DOHH2 (cell line): ENCODE measurements at regions not wholly inside any gene's neighbourhood (a gene's known extent, or its start where the extent isn't known, plus 50 kb on each side); places are given as distances from the start of the nearest gene placed in this dataset.

Experiments
- H3F3A ChIP-seq: fragments of 200-600 bp; sonication (generic), shearing (Covaris generic); 2 replicates; pipeline ENCODE4 v1.6.0; 2016; ENCODE audit warnings: antibody characterized with exemption, mild to moderate bottlenecking; ENCODE audit not compliant: control insufficient read depth, insufficient read depth
- H3K27ac ChIP-seq: fragments of 200-600 bp; sonication (generic); 2 replicates; pipeline ENCODE4 v1.5.1; 2014; ENCODE audit warnings: low read depth, mild to moderate bottlenecking, low read length, moderate library complexity
- H3K27me3 ChIP-seq: fragments of 200-600 bp; sonication (generic); 2 replicates; pipeline ENCODE4 v1.6.1; 2014; ENCODE audit warnings: mild to moderate bottlenecking, low read length, mixed read lengths; ENCODE audit not compliant: control insufficient read depth
- H3K36me3 ChIP-seq: fragments of 200-600 bp; sonication (generic); 2 replicates; pipeline ENCODE4 v1.6.1; 2014; ENCODE audit warnings: mild to moderate bottlenecking, low read length, moderate library complexity, mixed read lengths; ENCODE audit not compliant: control insufficient read depth
- H3K4me1 ChIP-seq: fragments of 200-600 bp; sonication (generic); 2 replicates; pipeline ENCODE4 v1.6.1; 2014; ENCODE audit warnings: mild to moderate bottlenecking, low read length, mixed read lengths; ENCODE audit not compliant: control insufficient read depth
- H3K4me2 ChIP-seq: fragments of 200-600 bp; sonication (generic); 2 replicates; pipeline ENCODE4 v1.6.0; 2014; ENCODE audit warnings: mild to moderate bottlenecking, low read length, moderate library complexity
- H3K4me3 ChIP-seq: fragments of 200-600 bp; sonication (generic); 2 replicates; pipeline ENCODE4 v1.5.1; 2014; ENCODE audit warnings: mild to moderate bottlenecking, low read length, mixed read lengths
- H3K79me2 ChIP-seq: fragments of 200-600 bp; sonication (generic); 2 replicates; pipeline ENCODE4 v1.6.1; 2014; ENCODE audit warnings: mild to moderate bottlenecking, low read length, mixed read lengths; ENCODE audit not compliant: control insufficient read depth
- H3K9me2 ChIP-seq: fragments of 200-600 bp; sonication (generic); replicated peaks from 2 replicates; pipeline ENCODE4 v1.6.1; 2014; ENCODE audit warnings: mild to moderate bottlenecking, low read length, mixed read lengths; ENCODE audit not compliant: control insufficient read depth
- H3K9me3 ChIP-seq: fragments of 200-600 bp; sonication (generic); 2 replicates; pipeline ENCODE4 v1.6.1; 2014; ENCODE audit warnings: antibody characterized with exemption, low read length, mixed read lengths; ENCODE audit not compliant: control insufficient read depth, insufficient read depth
- H4K20me1 ChIP-seq: fragments of 200-600 bp; sonication (generic); 2 replicates; pipeline ENCODE4 v1.6.0; 2014; ENCODE audit warnings: low read depth, mild to moderate bottlenecking, antibody characterized with exemption, low read length, moderate library complexity; ENCODE audit not compliant: control insufficient read depth, insufficient read depth
- EZH2phosphoT487 ChIP-seq: fragments of 200-600 bp; sonication (generic); IDR thresholded peaks from 2 replicates; pipeline ENCODE4 v1.6.1; 2017; ENCODE audit warnings: borderline replicate concordance, mild to moderate bottlenecking, antibody characterized with exemption, low read length, moderate library complexity, mixed read lengths
- TF ChIP-seq, protein P1 (sequence below): fragments of 200-600 bp; sonication (generic); IDR thresholded peaks from one replicate; pipeline ENCODE4 v1.5.1; 2014; ENCODE audit warnings: antibody characterized with exemption, mild to moderate bottlenecking, low read depth, low read length; ENCODE audit not compliant: poor library complexity, severe bottlenecking

- H3K27ac ChIP-seq: no peak overlapping the region
- TF ChIP-seq, protein P1, sequence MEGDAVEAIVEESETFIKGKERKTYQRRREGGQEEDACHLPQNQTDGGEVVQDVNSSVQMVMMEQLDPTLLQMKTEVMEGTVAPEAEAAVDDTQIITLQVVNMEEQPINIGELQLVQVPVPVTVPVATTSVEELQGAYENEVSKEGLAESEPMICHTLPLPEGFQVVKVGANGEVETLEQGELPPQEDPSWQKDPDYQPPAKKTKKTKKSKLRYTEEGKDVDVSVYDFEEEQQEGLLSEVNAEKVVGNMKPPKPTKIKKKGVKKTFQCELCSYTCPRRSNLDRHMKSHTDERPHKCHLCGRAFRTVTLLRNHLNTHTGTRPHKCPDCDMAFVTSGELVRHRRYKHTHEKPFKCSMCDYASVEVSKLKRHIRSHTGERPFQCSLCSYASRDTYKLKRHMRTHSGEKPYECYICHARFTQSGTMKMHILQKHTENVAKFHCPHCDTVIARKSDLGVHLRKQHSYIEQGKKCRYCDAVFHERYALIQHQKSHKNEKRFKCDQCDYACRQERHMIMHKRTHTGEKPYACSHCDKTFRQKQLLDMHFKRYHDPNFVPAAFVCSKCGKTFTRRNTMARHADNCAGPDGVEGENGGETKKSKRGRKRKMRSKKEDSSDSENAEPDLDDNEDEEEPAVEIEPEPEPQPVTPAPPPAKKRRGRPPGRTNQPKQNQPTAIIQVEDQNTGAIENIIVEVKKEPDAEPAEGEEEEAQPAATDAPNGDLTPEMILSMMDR: no peak
- no peak for TF ChIP-seq EZH2phosphoT487
- H3K36me3 ChIP-seq: no peaks in the 10 kb centered on the region
- no peaks in the 10 kb centered on the region for H3F3A ChIP-seq
- H3K4me1 ChIP-seq: peaks cover 9% of the 10 kb centered on the region
- no peaks in the 10 kb centered on the region for H3K9me3 ChIP-seq
- H3K9me2 ChIP-seq: no peaks in the 10 kb centered on the region
- H3K27me3 ChIP-seq: no peaks in the 10 kb centered on the region
- H3K79me2 ChIP-seq: no peaks in the 10 kb centered on the region
- H4K20me1 ChIP-seq: no peaks in the 10 kb centered on the region
- no peak overlapping the region for H3K4me3 ChIP-seq
- H3K4me2 ChIP-seq: no peak overlapping the region
Measured at GRCh38 chr14:50025073-50025472, 91.3 kb downstream of the VCPKMT start.

- TF ChIP-seq, protein P1: no peak
- no peak for TF ChIP-seq EZH2phosphoT487
- Histone ChIP-seq H3K4me1 (peaks cover 9% of the 10 kb centered on the region), H4K20me1 (no peaks in the 10 kb centered on the region), H3K36me3 (no peaks in the 10 kb centered on the region), H3K27ac (no peak overlapping the region), H3K4me3 (no peak overlapping the region), H3K27me3 (no peaks in the 10 kb centered on the region), H3K4me2 (no peak overlapping the region), H3K79me2 (no peaks in the 10 kb centered on the region), H3K9me2 (no peaks in the 10 kb centered on the region), H3K9me3 (no peaks in the 10 kb centered on the region), H3F3A (no peaks in the 10 kb centered on the region)
Measured at GRCh38 chr14:50025776-50026175, 90.6 kb downstream of the VCPKMT start.

DNA sequence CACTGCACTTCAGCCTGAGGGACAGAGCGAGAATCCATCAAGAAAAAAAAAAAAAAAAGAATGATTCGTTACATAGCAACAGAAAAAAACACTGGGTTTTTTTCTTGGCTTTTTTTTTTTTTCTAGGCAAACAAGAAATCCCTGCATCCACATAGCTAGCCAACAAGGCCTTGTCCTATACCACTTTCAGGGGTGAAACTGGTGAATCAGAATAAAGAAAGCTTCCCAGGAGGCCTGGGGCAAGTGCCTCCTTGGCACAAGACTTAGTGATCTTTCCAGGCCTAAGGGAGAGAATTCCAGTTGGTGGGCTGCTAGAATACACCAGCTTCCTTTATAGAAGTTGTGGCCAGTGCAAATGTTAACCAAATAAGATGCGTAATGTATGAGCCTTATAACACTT, 90.0 kb downstream of the VCPKMT start:
- H3K4me2 ChIP-seq: no peak overlapping the region
- H3K4me3 ChIP-seq: no peak overlapping the region
- H3K4me1 ChIP-seq: peaks cover 3% of the 10 kb centered on the region
- TF ChIP-seq, protein P1: no peak
- TF ChIP-seq EZH2phosphoT487: no peak
- no peaks in the 10 kb centered on the region for H3K9me2 ChIP-seq
- no peaks in the 10 kb centered on the region for H3K27me3 ChIP-seq
- H3K9me3 ChIP-seq: no peaks in the 10 kb centered on the region
- H4K20me1 ChIP-seq: no peaks in the 10 kb centered on the region
- H3K36me3 ChIP-seq: no peaks in the 10 kb centered on the region
- H3F3A ChIP-seq: no peaks in the 10 kb centered on the region
- no peaks in the 10 kb centered on the region for H3K79me2 ChIP-seq
- no peak overlapping the region for H3K27ac ChIP-seq

- no peaks in the 10 kb centered on the region for H3K79me2 ChIP-seq
- TF ChIP-seq, protein P1: no peak
- no peak for TF ChIP-seq EZH2phosphoT487
- no peak overlapping the region for H3K4me2 ChIP-seq
- H3K36me3 ChIP-seq: no peaks in the 10 kb centered on the region
- no peaks in the 10 kb centered on the region for H3F3A ChIP-seq
- no peaks in the 10 kb centered on the region for H3K9me3 ChIP-seq
- no peak overlapping the region for H3K27ac ChIP-seq
- H4K20me1 ChIP-seq: no peaks in the 10 kb centered on the region
- H3K9me2 ChIP-seq: no peaks in the 10 kb centered on the region
- H3K4me3 ChIP-seq: no peak overlapping the region
- no peaks in the 10 kb centered on the region for H3K4me1 ChIP-seq
- no peaks in the 10 kb centered on the region for H3K27me3 ChIP-seq
Measured at GRCh38 chr14:50027816-50028215, 88.6 kb downstream of the VCPKMT start.
